Psoas muscle (tissue), 7 donors: ENCODE measurements at regions not wholly inside any gene's neighbourhood (a gene's known extent, or its start where the extent isn't known, plus 50 kb on each side); places are given as distances from the start of the nearest gene placed in this dataset.

Experiments used
- ATAC-seq, 4 donors: fragments of 200-7000 bp; cut with Tn5 transposase; one replicate each; pipeline ENCODE4 v1.9.1; 2020; ENCODE audit warnings: moderate library complexity in 3 of 4, mild to moderate bottlenecking in 2 of 4
- DNase-seq, 2 donors: peaks; one replicate each; pipeline ENCODE4 v3.0.0-alpha.2; 2020
- H3K27ac ChIP-seq: fragments of 200-600 bp; one replicate; pipeline ENCODE4 v1.8.0; 2022
- H3K27me3 ChIP-seq, 3 donors: fragments of 200-600 bp in 1 of 3; one replicate each; pipeline versions ENCODE4 v1.6.1 to v1.8.0; 2013 to 2022; ENCODE audit warnings: low read length in 2 of 3, mild to moderate bottlenecking in 2 of 3, moderate library complexity in 1 of 3; ENCODE audit not compliant: insufficient read depth in 3 of 3
- H3K36me3 ChIP-seq, 2 donors: fragments of 200-600 bp in 1 of 2; one replicate each; pipeline versions ENCODE4 v1.6.1 to v1.8.0; 2013 to 2022; ENCODE audit warnings: low read depth in 1 of 2, mild to moderate bottlenecking in 1 of 2, moderate library complexity in 1 of 2; ENCODE audit not compliant: insufficient read depth in 1 of 2
- H3K4me1 ChIP-seq: fragments of 200-600 bp; one replicate; pipeline ENCODE4 v1.8.0; 2022
- H3K4me3 ChIP-seq: fragments of 200-600 bp; one replicate; pipeline ENCODE4 v1.8.0; 2022; ENCODE audit warnings: mild to moderate bottlenecking
- H3K9me3 ChIP-seq: fragments of 200-600 bp; one replicate; pipeline ENCODE4 v1.8.0; 2022
- CTCF ChIP-seq: fragments of 200-600 bp; IDR thresholded peaks from one replicate; pipeline ENCODE4 v1.8.0; 2022; ENCODE audit warnings: antibody characterized with exemption
- WGBS, 3 donors: extraction: QIAGEN DNeasy Blood & Tissue Kit; methylation state at CpG; one replicate each; pipeline versions ENCODE4 v1.1.6 to v1.1.7; 2013; 5-methylcytosine and 5-hydroxymethylcytosine counted together
- intact Hi-C, 2 donors: fragments of 100-400 bp; cut with DNase I; formaldehyde crosslinking; loops; one replicate each; pipeline versions ENCODE4 v1.11.0 to v1.14.2; 2022
- donor health status: healthy with polysubstance abuse.
- donor health status: DM: no; HTN: no; CAD: no; lungs with moderate emphysema.
- donor health status: Bipolar disorder and iron deficiency.
- donor health status: healthy.
- donor health status: DM: yes; HTN: yes; CAD: no.
- donor health status: DM: no; HTN: no; CAD: no.
- donor health status: DM: yes; HTN: yes; CAD: no.

- DNase-seq (no peak), ATAC-seq (no peak)
- intact Hi-C loops, result loop anchor here in 1 of 2 donors (10.0 kb wide), 1 partner anchor 176 kb away; no protein-coding TSS in a partner anchor
- no peak for TF ChIP-seq CTCF
- H3K9me3 ChIP-seq, result no peaks in the 10 kb centered on the region
- H3K36me3 ChIP-seq, result no peaks in the 10 kb centered on the region
- no peaks in the 10 kb centered on the region for H3K27me3 ChIP-seq
- H3K4me1 ChIP-seq, result no peaks in the 10 kb centered on the region
- H3K4me3 ChIP-seq, result no peak overlapping the region
- no peak overlapping the region for H3K27ac ChIP-seq
- WGBS, 3 donors, result 59 to 70% (median 62%) methylated on average over 4 of the region's 4 CpGs
Observed at GRCh38 chr5:157990583-157991181, 131.7 kb upstream of the CLINT1 start.

GRCh38 chr5:157989296-157989695, 130.4 kb upstream of the CLINT1 start:
- H3K27me3 ChIP-seq, result no peaks in the 10 kb centered on the region

GRCh38 chr5:157987259-157987658, 128.3 kb upstream of the CLINT1 start:
- intact Hi-C loops, result no loop called here
- Histone ChIP-seq H3K4me1 (no peaks in the 10 kb centered on the region), H3K9me3 (no peaks in the 10 kb centered on the region), H3K4me3 (no peak overlapping the region), H3K27ac (no peak overlapping the region), H3K27me3 (no peaks in the 10 kb centered on the region), H3K36me3 (no peaks in the 10 kb centered on the region)
- ATAC-seq (no peak), DNase-seq (no peak)
- 91 to 92% (median 92%) methylated on average over 15 of the region's 15 CpGs for WGBS, 3 donors
- no peak for TF ChIP-seq CTCF

More at GRCh38 chr5:157989296-157989695, 130.4 kb upstream of the CLINT1 start:
- no peak for DNase-seq
- Histone ChIP-seq H3K36me3 (no peaks in the 10 kb centered on the region), H3K27ac (no peak overlapping the region), H3K4me1 (no peaks in the 10 kb centered on the region), H3K9me3 (no peaks in the 10 kb centered on the region), H3K4me3 (no peak overlapping the region)
- intact Hi-C loops, result no loop called here
- WGBS, 3 donors, result 60 to 63% (median 62%) methylated on average over 6 of the region's 6 CpGs
- no peak for TF ChIP-seq CTCF
- no peak for ATAC-seq

GRCh38 chr5:157986431-157986990, 127.6 kb upstream of the CLINT1 start:
- no peaks in the 10 kb centered on the region for H3K4me1 ChIP-seq
- no peak for ATAC-seq
- no peaks in the 10 kb centered on the region for H3K27me3 ChIP-seq
- DNase-seq, result no peak
- no peak for TF ChIP-seq CTCF
- WGBS, 3 donors, result 90 to 95% (median 93%) methylated on average over 26 to 29 of the region's 29 CpGs
- H3K9me3 ChIP-seq, result no peaks in the 10 kb centered on the region
- intact Hi-C loops, result no loop called here
- H3K4me3 ChIP-seq, result no peak overlapping the region
- no peak overlapping the region for H3K27ac ChIP-seq
- no peaks in the 10 kb centered on the region for H3K36me3 ChIP-seq

GRCh38 chr5:157984611-157985010, 125.7 kb upstream of the CLINT1 start:
- no peaks in the 10 kb centered on the region for H3K27me3 ChIP-seq
- no peak for DNase-seq
- no peaks in the 10 kb centered on the region for H3K4me1 ChIP-seq
- intact Hi-C loops, result no loop called here
- no peak for TF ChIP-seq CTCF
- H3K27ac ChIP-seq, result no peak overlapping the region
- no peaks in the 10 kb centered on the region for H3K36me3 ChIP-seq
- H3K4me3 ChIP-seq, result no peak overlapping the region
- WGBS, 3 donors, result 82 to 89% (median 86%) methylated on average over 5 of the region's 5 CpGs
- ATAC-seq, result no peak
- no peaks in the 10 kb centered on the region for H3K9me3 ChIP-seq
